Activated T-helper 1 cell treated with anti-CD3 and anti-CD28 coated beads, Interleukin-12 subunit alpha, Interleukin-12 subunit beta, Interleukin-2, Interleukin-4 antibody, amounts not matched to agents 30 ng/mL and 10 ng/mL and 1 ng/mL, durations not matched to agents 14 hours and 24 hours and 36 hours (primary cell): ENCODE measurements at regions not wholly inside any gene's neighbourhood (a gene's known extent, or its start where the extent isn't known, plus 50 kb on each side); places are given as distances from the start of the nearest gene placed in this dataset.
"Not testable (repeated sequence)": the region's sequence is repeated elsewhere in the genome, so short reads cannot be mapped to it uniquely, and the experiment has no call there.

Experiments
- DNase-seq: peaks from one replicate; pipeline ENCODE4 v3.0.0; 2021; ENCODE audit warnings: low spot score
- H3K27ac Mint-ChIP-seq: one replicate; pipeline ENCODE4 v1.8.0; 2021; ENCODE audit warnings: mild to moderate bottlenecking, mixed read lengths
- H3K27me3 Mint-ChIP-seq: one replicate; pipeline ENCODE4 v1.8.0; 2022; ENCODE audit warnings: mild to moderate bottlenecking, moderate library complexity, mixed read lengths; ENCODE audit not compliant: insufficient read depth
- H3K36me3 Mint-ChIP-seq: one replicate; pipeline ENCODE4 v1.8.0; 2021; ENCODE audit warnings: low read depth, mixed read lengths
- H3K4me1 Mint-ChIP-seq: one replicate; pipeline ENCODE4 v1.8.0; 2021; ENCODE audit warnings: low read depth, mixed read lengths
- H3K4me3 Mint-ChIP-seq: one replicate; pipeline ENCODE4 v1.8.0; 2021; ENCODE audit warnings: mild to moderate bottlenecking, moderate library complexity, mixed read lengths
- H3K9me3 Mint-ChIP-seq: one replicate; pipeline ENCODE4 v1.8.0; 2021; ENCODE audit warnings: mixed read lengths
- intact Hi-C: fragments of 100-400 bp; cut with micrococcal nuclease; formaldehyde crosslinking; loops from one replicate; pipeline ENCODE4 v1.15.1; 2024

GRCh38 chr2:118421648-118422047 lies 333.4 kb downstream of the INSIG2 start:
- Mint-ChIP-seq H3K9me3 (no peaks in the 10 kb centered on the region), H3K4me1 (no peaks in the 10 kb centered on the region), H3K36me3 (no peaks in the 10 kb centered on the region), H3K27ac (no peak overlapping the region), H3K27me3 (no peaks in the 10 kb centered on the region), H3K4me3 (no peak overlapping the region)
- no peak for DNase-seq
- intact Hi-C loops = no loop called here

GRCh38 chr2:118417406-118418120 lies 329.3 kb downstream of the INSIG2 start:
- no peaks in the 10 kb centered on the region for H3K4me1 Mint-ChIP-seq
- no peak overlapping the region for H3K4me3 Mint-ChIP-seq
- no peaks in the 10 kb centered on the region for H3K36me3 Mint-ChIP-seq
- H3K27ac Mint-ChIP-seq = no peak overlapping the region
- no peaks in the 10 kb centered on the region for H3K9me3 Mint-ChIP-seq
- intact Hi-C loops = no loop called here
- DNase-seq = no peak
- H3K27me3 Mint-ChIP-seq = peaks cover 3% of the 10 kb centered on the region

DNA sequence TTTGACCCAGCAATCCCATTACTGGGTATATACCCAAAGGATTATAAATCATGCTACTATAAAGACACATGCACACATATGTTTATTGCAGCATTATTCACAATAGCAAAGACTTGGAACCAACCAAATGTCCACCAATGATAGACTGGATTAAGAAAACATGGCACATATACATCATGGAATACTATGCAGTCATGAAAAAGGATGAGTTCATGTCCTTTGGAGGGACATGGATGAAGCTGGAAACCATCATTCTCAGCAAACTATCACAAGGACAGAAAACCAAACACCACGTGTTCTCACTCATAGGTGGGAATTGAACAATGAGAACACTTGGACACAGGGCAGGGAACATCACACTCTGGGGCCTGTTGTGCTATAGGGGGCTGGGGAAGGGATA lies 326.9 kb downstream of the INSIG2 start:
- H3K27ac Mint-ChIP-seq, H3K36me3 Mint-ChIP-seq, DNase-seq, H3K4me3 Mint-ChIP-seq, intact Hi-C loops, H3K4me1 Mint-ChIP-seq, H3K9me3 Mint-ChIP-seq, H3K27me3 Mint-ChIP-seq: not testable (repeated sequence)

GRCh38 chr2:118403658-118404451 lies 315.6 kb downstream of the INSIG2 start:
- no peaks in the 10 kb centered on the region for H3K36me3 Mint-ChIP-seq
- intact Hi-C loops = no loop called here
- H3K27me3 Mint-ChIP-seq = peaks cover 4% of the 10 kb centered on the region
- DNase-seq = no peak
- peaks cover 5% of the 10 kb centered on the region for H3K4me1 Mint-ChIP-seq
- H3K9me3 Mint-ChIP-seq = no peaks in the 10 kb centered on the region
- H3K27ac Mint-ChIP-seq = no peak overlapping the region
- no peak overlapping the region for H3K4me3 Mint-ChIP-seq

GRCh38 chr2:118388771-118389170 lies 300.5 kb downstream of the INSIG2 start:
- H3K27ac Mint-ChIP-seq = no peak overlapping the region
- no peaks in the 10 kb centered on the region for H3K4me1 Mint-ChIP-seq
- H3K27me3 Mint-ChIP-seq = no peaks in the 10 kb centered on the region
- no peak for DNase-seq
- no peak overlapping the region for H3K4me3 Mint-ChIP-seq
- H3K9me3 Mint-ChIP-seq = no peaks in the 10 kb centered on the region
- intact Hi-C loops = no loop called here
- no peaks in the 10 kb centered on the region for H3K36me3 Mint-ChIP-seq

DNA sequence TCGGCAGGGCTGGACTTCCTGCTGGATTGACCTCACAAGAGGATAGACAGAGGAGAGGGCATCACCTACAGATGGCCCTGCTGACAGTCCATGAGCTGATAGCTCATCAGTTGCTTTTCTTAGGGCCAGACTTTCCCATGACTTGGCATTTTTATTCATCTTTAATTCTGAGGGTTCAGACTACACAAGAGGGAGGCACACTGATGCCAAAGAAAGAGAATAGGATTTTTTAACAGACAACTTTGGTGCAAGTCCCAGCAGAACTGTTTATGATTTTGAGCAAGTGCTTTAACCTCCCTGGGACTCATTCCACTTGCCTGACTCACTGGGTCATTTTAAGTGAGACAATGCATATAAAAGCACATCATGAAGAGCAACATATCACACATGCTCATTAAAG lies 299.2 kb downstream of the INSIG2 start:
- intact Hi-C loops = no loop called here
- H3K27ac Mint-ChIP-seq = no peak overlapping the region
- H3K36me3 Mint-ChIP-seq = no peaks in the 10 kb centered on the region
- no peaks in the 10 kb centered on the region for H3K9me3 Mint-ChIP-seq
- H3K27me3 Mint-ChIP-seq = no peaks in the 10 kb centered on the region
- no peak overlapping the region for H3K4me3 Mint-ChIP-seq
- no peak for DNase-seq
- no peaks in the 10 kb centered on the region for H3K4me1 Mint-ChIP-seq

DNA sequence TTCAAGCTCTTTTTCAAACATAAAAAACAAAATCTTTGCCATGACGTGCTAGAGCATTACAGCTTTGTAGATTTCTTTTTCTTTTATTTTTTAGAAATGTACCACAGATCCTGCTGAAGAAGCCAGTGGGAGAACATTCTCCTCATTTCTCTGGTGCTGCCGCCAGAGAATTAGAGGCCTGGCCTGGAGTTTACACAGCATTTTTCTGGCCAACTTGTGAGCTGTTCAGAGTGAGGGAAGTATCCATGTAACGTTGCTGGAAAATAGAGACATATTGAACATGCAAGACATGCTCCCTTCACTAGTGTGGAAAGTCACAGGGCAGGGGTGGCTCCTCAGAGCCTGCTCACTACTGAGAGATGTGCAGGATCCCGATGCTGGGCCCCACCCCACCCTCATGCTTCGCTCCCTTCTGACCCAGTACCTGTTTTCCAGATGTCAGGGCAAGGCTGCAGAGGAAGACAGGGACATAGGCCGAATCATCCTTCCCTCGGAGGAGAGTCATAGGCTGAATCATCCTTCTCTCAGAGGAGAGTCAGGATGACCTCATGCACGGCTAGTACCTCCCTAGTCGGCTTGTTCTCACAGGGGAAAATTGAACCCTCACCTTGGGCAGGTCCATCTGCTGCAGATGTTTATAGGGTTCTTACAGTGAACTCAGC lies 298.5 kb downstream of the INSIG2 start:
- Mint-ChIP-seq H3K9me3 (no peaks in the 10 kb centered on the region), H3K27ac (no peak overlapping the region), H3K4me1 (no peaks in the 10 kb centered on the region), H3K27me3 (no peaks in the 10 kb centered on the region), H3K36me3 (no peaks in the 10 kb centered on the region), H3K4me3 (no peak overlapping the region)
- intact Hi-C loops = no loop called here
- no peak for DNase-seq

GRCh38 chr2:118380915-118381653 lies 292.8 kb downstream of the INSIG2 start:
- Mint-ChIP-seq H3K36me3 (no peaks in the 10 kb centered on the region), H3K4me3 (no peak overlapping the region), H3K27me3 (peaks cover 6% of the 10 kb centered on the region), H3K4me1 (no peaks in the 10 kb centered on the region), H3K27ac (no peak overlapping the region), H3K9me3 (no peaks in the 10 kb centered on the region)
- intact Hi-C loops = no loop called here
- DNase-seq = no peak

GRCh38 chr2:118375907-118376485 lies 287.7 kb downstream of the INSIG2 start:
- H3K36me3 Mint-ChIP-seq = no peaks in the 10 kb centered on the region
- no peak for DNase-seq
- intact Hi-C loops = no loop called here
- H3K27me3 Mint-ChIP-seq = peaks cover 6% of the 10 kb centered on the region
- no peaks in the 10 kb centered on the region for H3K9me3 Mint-ChIP-seq
- no peaks in the 10 kb centered on the region for H3K4me1 Mint-ChIP-seq
- no peak overlapping the region for H3K4me3 Mint-ChIP-seq
- no peak overlapping the region for H3K27ac Mint-ChIP-seq

DNA sequence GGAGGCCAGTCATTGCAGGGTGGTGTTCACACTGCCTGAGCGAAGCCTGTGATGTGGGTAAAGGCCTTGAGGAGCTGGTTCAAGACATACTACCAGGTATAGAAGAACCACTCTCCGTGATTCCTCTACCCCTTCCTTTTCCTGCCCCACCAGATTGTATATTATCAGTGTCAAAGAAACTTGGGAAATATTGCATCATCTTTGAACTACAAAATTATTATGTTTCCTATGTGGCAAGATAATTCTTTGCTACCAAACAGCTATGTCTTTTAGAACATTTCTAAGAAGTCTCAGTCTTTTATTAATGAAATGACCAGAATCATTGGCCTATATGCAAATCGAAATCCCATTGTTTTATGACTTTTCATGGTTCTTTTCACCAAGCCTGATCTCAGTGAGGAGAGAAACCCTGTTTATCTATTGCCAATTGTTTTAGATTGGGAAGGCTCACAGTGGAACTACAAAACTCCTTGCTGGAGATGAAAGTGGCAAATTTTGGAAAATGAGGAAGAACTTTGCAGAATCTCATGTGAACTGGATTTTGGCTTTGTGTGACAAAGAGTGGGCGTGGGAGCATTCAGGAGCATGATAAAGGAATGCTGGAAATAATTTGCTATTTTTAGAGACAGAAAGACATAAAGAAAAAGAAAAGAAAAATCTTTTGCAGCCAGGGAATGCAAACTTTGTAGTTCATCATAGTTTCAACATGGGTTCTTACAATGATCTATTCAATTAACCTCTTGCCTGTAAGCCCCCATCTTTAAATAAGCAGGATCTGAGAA lies 286.9 kb downstream of the INSIG2 start:
- intact Hi-C loops = no loop called here
- H3K36me3 Mint-ChIP-seq = no peaks in the 10 kb centered on the region
- no peak overlapping the region for H3K27ac Mint-ChIP-seq
- H3K9me3 Mint-ChIP-seq = no peaks in the 10 kb centered on the region
- no peak for DNase-seq
- no peaks in the 10 kb centered on the region for H3K4me1 Mint-ChIP-seq
- H3K27me3 Mint-ChIP-seq = peaks cover 6% of the 10 kb centered on the region
- H3K4me3 Mint-ChIP-seq = no peak overlapping the region

- Mint-ChIP-seq H3K27me3 (peaks cover 5% of the 10 kb centered on the region), H3K9me3 (no peaks in the 10 kb centered on the region), H3K36me3 (no peaks in the 10 kb centered on the region), H3K27ac (no peak overlapping the region), H3K4me1 (no peaks in the 10 kb centered on the region), H3K4me3 (no peak overlapping the region)
- intact Hi-C loops = no loop called here
- DNase-seq = no peak
These were observed 284.9 kb downstream of the INSIG2 start for GRCh38 chr2:118372886-118373830.
